Activated naive CD4-positive, alpha-beta T cell treated with anti-CD3 and anti-CD28 coated beads, Interleukin-2, amount 50 U/mL, for 72 hours (primary cell): ENCODE measurements at regions not wholly inside any gene's neighbourhood (a gene's known extent, or its start where the extent isn't known, plus 50 kb on each side); places are given as distances from the start of the nearest gene placed in this dataset.

ENCODE experiments used
- ATAC-seq, 2 donors: fragments of 150-1000 bp; cut with Tn5 transposase; 2 replicates each; pipeline ENCODE4 v1.10.0; 2021; ENCODE audit warnings: mild to moderate bottlenecking in 2 of 2, moderate library complexity in 2 of 2
- DNase-seq, 2 donors: peaks; one replicate each; pipeline ENCODE4 v3.0.0; 2021 to 2022; ENCODE audit warnings: low spot score in 2 of 2
- H3K27ac Mint-ChIP-seq, 2 donors: one replicate each; pipeline ENCODE4 v1.8.0; 2022; ENCODE audit warnings: mild to moderate bottlenecking in 2 of 2, mixed read lengths in 2 of 2
- H3K36me3 Mint-ChIP-seq, 2 donors: one replicate each; pipeline ENCODE4 v1.8.0; 2022; ENCODE audit warnings: mixed read lengths in 2 of 2
- H3K9me3 Mint-ChIP-seq, 2 donors: one replicate each; pipeline ENCODE4 v1.8.0; 2022; ENCODE audit warnings: mixed read lengths in 2 of 2

GRCh38 chr20:11067359-11067758, 393.6 kb upstream of the JAG1 start:
- no peak for ATAC-seq
- no peak for DNase-seq
- H3K36me3 Mint-ChIP-seq, result no peaks in the 10 kb centered on the region
- H3K9me3 Mint-ChIP-seq, result peaks cover 11 to 13% of the 10 kb centered on the region in 2 donors
- H3K27ac Mint-ChIP-seq, result no peak overlapping the region

GRCh38 chr20:11072982-11073381, 399.2 kb upstream of the JAG1 start:
- Mint-ChIP-seq H3K9me3 (peaks cover 13 to 18% of the 10 kb centered on the region in 2 donors), H3K36me3 (no peaks in the 10 kb centered on the region), H3K27ac (no peak overlapping the region)
- DNase-seq (no peak), ATAC-seq (no peak)

GRCh38 chr20:11076434-11077105, 402.8 kb upstream of the JAG1 start:
- ATAC-seq (no peak), DNase-seq (no peak)
- H3K27ac Mint-ChIP-seq, result no peak overlapping the region
- no peaks in the 10 kb centered on the region for H3K36me3 Mint-ChIP-seq
- peaks cover 13 to 14% of the 10 kb centered on the region in 2 donors for H3K9me3 Mint-ChIP-seq

DNA sequence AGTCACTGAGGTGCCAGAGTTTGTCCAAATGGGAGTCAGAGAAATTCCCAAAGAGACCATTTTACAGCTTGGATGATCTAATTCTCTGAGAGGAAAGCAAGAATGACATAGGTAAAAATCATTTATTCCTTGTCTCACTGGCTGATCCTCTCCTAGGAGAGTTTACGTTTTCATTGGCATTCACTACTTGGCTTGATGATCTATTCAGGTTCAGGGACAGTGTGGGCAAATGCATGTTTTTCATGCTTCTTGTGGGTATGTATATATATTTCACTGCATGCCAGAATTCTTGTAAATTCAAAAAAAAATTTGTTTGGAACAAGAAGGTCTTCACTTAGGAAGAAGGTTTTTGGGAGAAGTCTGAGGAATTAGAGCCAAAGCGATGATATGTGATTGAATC, 403.4 kb upstream of the JAG1 start:
- no peaks in the 10 kb centered on the region for H3K36me3 Mint-ChIP-seq
- H3K27ac Mint-ChIP-seq, result no peak overlapping the region
- no peak for DNase-seq

DNA sequence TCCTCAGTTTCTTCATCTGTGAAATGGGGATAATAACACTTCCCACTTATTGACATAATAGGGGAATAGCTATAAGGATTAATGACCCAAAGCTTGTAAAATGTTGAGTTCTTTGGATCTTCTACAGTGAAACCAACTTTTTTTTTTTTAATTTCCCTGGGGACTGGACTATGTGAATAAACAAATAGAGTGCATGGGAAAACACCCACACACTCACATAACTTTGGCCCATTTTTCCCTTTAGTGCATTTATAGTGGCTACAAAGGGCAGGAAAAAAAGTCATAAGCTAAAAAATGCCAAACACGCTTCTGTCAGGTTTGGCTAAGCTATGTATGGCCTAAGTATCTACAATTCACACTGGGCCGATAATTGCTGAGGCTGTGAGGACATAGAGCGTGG, 406.2 kb upstream of the JAG1 start:
- Mint-ChIP-seq H3K36me3 (no peaks in the 10 kb centered on the region), H3K27ac (no peak overlapping the region), H3K9me3 (peaks cover 9% of the 10 kb centered on the region in 2 donors)
- DNase-seq (no peak), ATAC-seq (no peak)

More for the DNA sequence above, 403.4 kb upstream of the JAG1 start:
- ATAC-seq, result no peak
- H3K9me3 Mint-ChIP-seq, result peaks cover 7% of the 10 kb centered on the region in 2 donors

DNA sequence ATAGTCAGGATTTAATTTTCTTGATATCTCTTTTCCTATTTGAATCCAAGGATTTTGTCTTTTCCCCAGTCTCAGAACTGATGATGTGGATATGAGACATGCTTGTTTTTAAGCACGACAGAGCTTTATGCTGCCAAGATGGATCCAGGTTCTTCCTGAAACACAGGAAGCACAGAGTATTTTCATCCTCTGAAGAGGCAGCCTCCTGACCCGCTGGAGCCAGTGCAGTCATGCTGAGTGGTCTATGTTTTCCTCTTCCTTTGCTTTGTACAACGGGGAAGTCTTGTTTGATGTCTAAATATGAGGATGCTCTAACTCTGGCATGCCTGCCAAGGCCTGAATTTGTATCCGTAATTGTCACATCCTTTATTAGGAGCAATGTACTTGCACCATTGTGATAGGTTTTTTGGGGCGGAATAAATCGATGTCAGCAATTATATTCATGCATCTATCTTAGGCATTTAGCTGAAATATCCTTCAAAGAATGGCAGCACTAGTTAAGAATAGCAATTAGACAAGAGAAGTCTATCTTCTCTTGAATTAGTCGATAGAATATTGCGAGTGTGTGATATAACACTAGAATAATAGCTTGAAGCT, 407.1 kb upstream of the JAG1 start:
- no peak for DNase-seq
- no peak overlapping the region for H3K27ac Mint-ChIP-seq
- H3K9me3 Mint-ChIP-seq, result peaks cover 9 to 10% of the 10 kb centered on the region in 2 donors
- H3K36me3 Mint-ChIP-seq, result no peaks in the 10 kb centered on the region
- ATAC-seq, result no peak

- DNase-seq (no peak), ATAC-seq (no peak)
- H3K36me3 Mint-ChIP-seq, result peaks cover 0 to 5% of the 10 kb centered on the region in 2 donors
- H3K27ac Mint-ChIP-seq, result no peak overlapping the region
- H3K9me3 Mint-ChIP-seq, result peaks cover 17 to 19% of the 10 kb centered on the region in 2 donors
Measured at GRCh38 chr20:11083841-11084240, 410.0 kb upstream of the JAG1 start.

DNA sequence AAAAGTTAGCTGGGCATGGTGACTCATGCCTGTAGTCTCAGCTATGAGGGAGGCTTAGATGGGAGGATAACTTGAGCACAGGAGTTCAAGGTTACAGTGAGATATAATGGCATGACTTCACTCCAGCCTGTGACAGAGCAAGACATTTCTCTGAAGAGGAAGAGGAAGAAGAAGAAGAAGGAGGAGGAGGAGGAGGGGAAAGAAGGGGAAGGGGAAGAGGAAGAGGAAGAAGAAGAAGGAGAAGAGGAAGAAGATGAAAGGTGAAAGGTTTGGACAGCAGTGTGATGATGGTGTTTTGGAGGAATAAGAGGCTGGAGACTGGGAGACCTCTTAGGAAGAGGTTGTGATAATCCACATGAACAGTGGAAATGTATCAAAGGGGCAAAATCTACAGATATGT, 410.7 kb upstream of the JAG1 start:
- Mint-ChIP-seq H3K36me3 (peaks cover 0 to 5% of the 10 kb centered on the region in 2 donors), H3K9me3 (peaks cover 17 to 19% of the 10 kb centered on the region in 2 donors), H3K27ac (no peak overlapping the region)
- no peak for ATAC-seq
- no peak for DNase-seq

DNA sequence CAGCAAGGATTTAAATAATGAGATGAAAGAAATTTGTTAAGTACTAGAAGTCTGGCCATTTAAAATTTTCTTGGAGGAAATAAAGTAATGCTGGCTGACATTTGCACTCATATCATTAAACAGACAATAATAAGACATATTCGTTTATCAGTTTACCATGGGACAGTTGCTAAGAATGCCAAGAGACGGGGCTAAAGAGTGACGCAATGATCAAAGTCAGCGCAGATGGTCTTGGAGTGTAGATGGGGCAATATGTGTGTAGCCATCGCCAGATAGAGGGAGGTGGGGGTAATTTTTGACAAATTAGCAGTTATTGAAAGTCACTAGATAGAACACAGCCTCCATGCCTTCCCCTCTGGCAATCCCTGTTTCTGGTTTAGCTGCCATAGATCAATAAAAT, 413.2 kb upstream of the JAG1 start:
- ATAC-seq (no peak), DNase-seq (no peak)
- no peak overlapping the region for H3K27ac Mint-ChIP-seq
- H3K9me3 Mint-ChIP-seq, result peaks cover 17 to 22% of the 10 kb centered on the region in 2 donors
- peaks cover 0 to 5% of the 10 kb centered on the region in 2 donors for H3K36me3 Mint-ChIP-seq

DNA sequence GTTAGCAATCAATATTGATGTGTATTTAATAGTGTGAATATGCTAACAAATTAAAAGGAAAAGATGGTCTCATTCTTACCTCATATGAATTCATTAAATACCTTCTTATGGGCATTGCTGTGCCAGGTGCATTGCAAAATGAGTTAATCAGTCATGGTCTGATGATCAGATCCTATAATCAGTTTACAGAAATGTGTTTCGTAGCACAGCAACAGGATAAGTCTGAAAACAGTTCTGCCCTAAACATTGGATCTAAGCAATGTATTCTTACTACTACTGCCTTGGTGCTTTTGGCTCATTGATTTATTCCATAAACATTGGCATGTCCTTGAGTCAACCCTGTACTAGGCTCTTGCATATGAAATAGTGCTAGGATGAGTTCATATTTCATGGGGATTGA, 417.0 kb upstream of the JAG1 start:
- H3K27ac Mint-ChIP-seq, result no peak overlapping the region
- no peak for ATAC-seq
- H3K9me3 Mint-ChIP-seq, result peaks cover 8 to 14% of the 10 kb centered on the region in 2 donors
- peaks cover 0 to 5% of the 10 kb centered on the region in 2 donors for H3K36me3 Mint-ChIP-seq
- no peak for DNase-seq

GRCh38 chr20:11091511-11091910, 417.7 kb upstream of the JAG1 start:
- Mint-ChIP-seq H3K27ac (no peak overlapping the region), H3K9me3 (peaks cover 13 to 14% of the 10 kb centered on the region in 2 donors)

GRCh38 chr20:11092151-11092550, 418.4 kb upstream of the JAG1 start:
- ATAC-seq (no peak), DNase-seq (no peak)
- Mint-ChIP-seq H3K27ac (no peak overlapping the region), H3K9me3 (peaks cover 13 to 14% of the 10 kb centered on the region in 2 donors), H3K36me3 (peaks cover 0 to 5% of the 10 kb centered on the region in 2 donors)

More at GRCh38 chr20:11091511-11091910, 417.7 kb upstream of the JAG1 start:
- DNase-seq (no peak), ATAC-seq (no peak)
- H3K36me3 Mint-ChIP-seq, result peaks cover 0 to 5% of the 10 kb centered on the region in 2 donors

GRCh38 chr20:11094196-11094595, 420.4 kb upstream of the JAG1 start:
- Mint-ChIP-seq H3K27ac (no peak overlapping the region), H3K9me3 (peaks cover 9% of the 10 kb centered on the region in 2 donors), H3K36me3 (no peaks in the 10 kb centered on the region)
- ATAC-seq (no peak), DNase-seq (no peak)

DNA sequence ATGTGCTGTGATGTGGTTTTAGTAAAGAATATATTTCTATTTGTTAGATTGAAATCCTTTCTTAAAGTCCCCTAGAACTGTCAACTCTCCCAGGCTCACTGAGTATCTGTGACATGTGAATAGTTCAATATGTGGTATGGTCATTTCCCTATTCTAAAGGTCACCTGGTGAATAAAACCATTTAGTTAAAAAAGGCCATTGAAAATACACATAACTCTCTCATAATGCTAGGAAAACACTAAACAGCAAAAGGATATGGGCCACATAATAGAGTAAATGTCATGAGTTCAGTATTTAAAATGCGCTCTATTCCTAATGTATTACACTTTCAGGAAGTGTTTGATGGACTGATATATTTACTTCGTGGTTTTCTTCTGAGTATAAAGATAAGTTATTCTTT, 420.9 kb upstream of the JAG1 start:
- Mint-ChIP-seq H3K27ac (no peak overlapping the region), H3K36me3 (no peaks in the 10 kb centered on the region), H3K9me3 (peaks cover 9% of the 10 kb centered on the region in 2 donors)
- no peak for DNase-seq
- no peak for ATAC-seq

- Mint-ChIP-seq H3K9me3 (peaks cover 10 to 13% of the 10 kb centered on the region in 2 donors), H3K36me3 (no peaks in the 10 kb centered on the region), H3K27ac (no peak overlapping the region)
- DNase-seq (no peak), ATAC-seq (no peak)
Measured at GRCh38 chr20:11098888-11099287, 425.1 kb upstream of the JAG1 start.

- Mint-ChIP-seq H3K36me3 (no peaks in the 10 kb centered on the region), H3K9me3 (peaks cover 10 to 13% of the 10 kb centered on the region in 2 donors), H3K27ac (no peak overlapping the region)
- DNase-seq, result no peak
- no peak for ATAC-seq
Measured at GRCh38 chr20:11101243-11101642, 427.4 kb upstream of the JAG1 start.

GRCh38 chr20:11101696-11102095, 427.9 kb upstream of the JAG1 start:
- H3K9me3 Mint-ChIP-seq, result peaks cover 9 to 12% of the 10 kb centered on the region in 2 donors
- H3K36me3 Mint-ChIP-seq, result no peaks in the 10 kb centered on the region
- no peak for ATAC-seq
- no peak overlapping the region for H3K27ac Mint-ChIP-seq
- DNase-seq, result no peak

- DNase-seq, result no peak
- Mint-ChIP-seq H3K27ac (no peak overlapping the region), H3K36me3 (no peaks in the 10 kb centered on the region), H3K9me3 (peaks cover 9 to 14% of the 10 kb centered on the region in 2 donors)
- ATAC-seq, result no peak
Measured at GRCh38 chr20:11103866-11104265, 430.1 kb upstream of the JAG1 start.
